NCI-H1105 (cell line): ENCODE measurements at regions not wholly inside any gene's neighbourhood (a gene's known extent, or its start where the extent isn't known, plus 50 kb on each side); places are given as distances from the start of the nearest gene placed in this dataset.
A peak's percentile ranks its signal among the peaks of the same experiment; 100 is the strongest.

Experiments
- DNase-seq: peaks from one replicate; lab custom pipeline; 2025; lab: John Stamatoyannopoulos, UW

DNA sequence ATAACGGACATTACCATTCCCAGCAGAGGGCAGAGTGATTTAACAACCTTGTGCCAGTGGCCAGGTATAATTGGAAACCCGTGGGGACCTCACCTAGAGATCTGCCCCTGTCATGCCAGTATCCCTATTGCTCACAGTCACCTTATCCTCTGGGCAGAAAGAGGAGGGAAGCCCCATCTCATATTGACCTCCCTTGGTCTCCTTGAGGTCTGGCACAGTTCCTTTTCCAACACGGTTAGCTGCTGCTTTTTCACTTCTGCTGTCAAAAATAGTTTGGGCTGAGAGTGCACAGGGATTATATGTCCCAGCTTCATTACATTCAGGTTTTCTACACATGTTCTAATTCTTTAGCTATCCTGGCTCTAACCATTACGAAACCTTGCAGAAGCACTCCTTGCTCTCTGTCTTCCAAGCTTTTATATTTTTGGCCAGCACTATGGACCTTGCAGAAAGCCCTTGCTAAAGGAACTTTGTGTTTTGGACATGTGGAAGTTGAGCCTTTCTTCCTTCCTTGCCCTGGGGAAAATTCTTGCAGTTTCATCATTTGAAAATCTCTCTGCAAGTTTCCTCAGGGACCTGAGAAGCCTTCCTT is 111.7 kb upstream of the MIS18BP1 start:
- no peak for DNase-seq

GRCh38 chr14:45362505-45362904 is 109.5 kb upstream of the MIS18BP1 start:
- DNase-seq, result no peak

DNA sequence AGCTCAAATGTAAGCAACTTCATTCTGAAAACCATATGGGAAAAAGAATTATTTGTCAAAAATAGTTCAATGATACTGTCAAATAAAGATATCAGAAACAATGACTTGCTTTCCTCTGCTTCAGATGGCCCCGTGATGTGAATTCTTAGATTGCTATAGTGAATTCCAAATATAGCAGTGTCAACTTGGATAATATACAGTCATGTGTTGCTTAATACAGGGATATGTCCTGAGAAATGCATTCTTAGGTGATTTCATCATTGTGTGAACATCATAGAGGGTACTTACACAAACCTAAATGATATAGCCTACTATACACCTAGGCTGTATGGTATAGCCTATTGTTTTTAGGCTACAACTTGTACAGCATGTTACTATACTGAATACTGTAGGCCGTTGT is 108.7 kb upstream of the MIS18BP1 start:
- DNase-seq, result no peak

- no peak for DNase-seq
Measured at GRCh38 chr14:45359746-45360145, 106.7 kb upstream of the MIS18BP1 start.

GRCh38 chr14:45332360-45332988 is 79.5 kb upstream of the MIS18BP1 start:
- peak; percentile 63 for DNase-seq

GRCh38 chr14:45308745-45309397 is 55.9 kb upstream of the MIS18BP1 start:
- no peak for DNase-seq
